IMR-90 (cell line): ENCODE measurements at regions not wholly inside any gene's neighbourhood (a gene's known extent, or its start where the extent isn't known, plus 50 kb on each side); places are given as distances from the start of the nearest gene placed in this dataset.

Experiments
- RCOR1 ChIP-seq: IDR thresholded peaks from 2 replicates; pipeline ENCODE4 v1.6.1; 2012; ENCODE audit warnings: mild to moderate bottlenecking, low read length, improper control_type of control experiment; ENCODE audit not compliant: insufficient replicate concordance
- USF2 ChIP-seq: fragments of 150-350 bp; IDR thresholded peaks from 2 replicates; pipeline ENCODE4 v1.6.1; 2017; ENCODE audit warnings: mild to moderate bottlenecking, antibody characterized with exemption, low read length, low read depth

GRCh38 chr5:45098483-45098882 is 289.7 kb downstream of the MRPS30 start:
- TF ChIP-seq USF2: no peak
- no peak for TF ChIP-seq RCOR1
